ENCODE measurements at regions not wholly inside any gene's neighbourhood (a gene's known extent, or its start where the extent isn't known, plus 50 kb on each side); places are given as distances from the start of the nearest gene placed in this dataset.

- TF ChIP-seq, protein P1, sequence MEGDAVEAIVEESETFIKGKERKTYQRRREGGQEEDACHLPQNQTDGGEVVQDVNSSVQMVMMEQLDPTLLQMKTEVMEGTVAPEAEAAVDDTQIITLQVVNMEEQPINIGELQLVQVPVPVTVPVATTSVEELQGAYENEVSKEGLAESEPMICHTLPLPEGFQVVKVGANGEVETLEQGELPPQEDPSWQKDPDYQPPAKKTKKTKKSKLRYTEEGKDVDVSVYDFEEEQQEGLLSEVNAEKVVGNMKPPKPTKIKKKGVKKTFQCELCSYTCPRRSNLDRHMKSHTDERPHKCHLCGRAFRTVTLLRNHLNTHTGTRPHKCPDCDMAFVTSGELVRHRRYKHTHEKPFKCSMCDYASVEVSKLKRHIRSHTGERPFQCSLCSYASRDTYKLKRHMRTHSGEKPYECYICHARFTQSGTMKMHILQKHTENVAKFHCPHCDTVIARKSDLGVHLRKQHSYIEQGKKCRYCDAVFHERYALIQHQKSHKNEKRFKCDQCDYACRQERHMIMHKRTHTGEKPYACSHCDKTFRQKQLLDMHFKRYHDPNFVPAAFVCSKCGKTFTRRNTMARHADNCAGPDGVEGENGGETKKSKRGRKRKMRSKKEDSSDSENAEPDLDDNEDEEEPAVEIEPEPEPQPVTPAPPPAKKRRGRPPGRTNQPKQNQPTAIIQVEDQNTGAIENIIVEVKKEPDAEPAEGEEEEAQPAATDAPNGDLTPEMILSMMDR (IDR thresholded peaks at IDR 0.05; ENCODE audit: low read length) = no peak
- TF ChIP-seq EZH2 (optimal IDR thresholded peaks at IDR 0.05; ENCODE audit: low read depth, low read length) = no peak
- TF ChIP-seq EZH2phosphoT487 (IDR thresholded peaks at IDR 0.05; ENCODE audit: low read length) = no peak
These were observed 255.3 kb downstream of the NAF1 start for GRCh38 chr4:162911349-162911748.
